C4-2B (cell line): ENCODE measurements at regions not wholly inside any gene's neighbourhood (a gene's known extent, or its start where the extent isn't known, plus 50 kb on each side); places are given as distances from the start of the nearest gene placed in this dataset.

Source experiments
- ZFX ChIP-seq: fragments of 450-650 bp; IDR thresholded peaks from 2 replicates; pipeline ENCODE4 v1.6.1; 2017
- TF ChIP-seq, protein P1 (sequence below): fragments of 450-650 bp; conservative IDR thresholded peaks from 2 replicates; pipeline ENCODE4 v1.5.1; 2017; ENCODE audit warnings: mild to moderate bottlenecking

DNA sequence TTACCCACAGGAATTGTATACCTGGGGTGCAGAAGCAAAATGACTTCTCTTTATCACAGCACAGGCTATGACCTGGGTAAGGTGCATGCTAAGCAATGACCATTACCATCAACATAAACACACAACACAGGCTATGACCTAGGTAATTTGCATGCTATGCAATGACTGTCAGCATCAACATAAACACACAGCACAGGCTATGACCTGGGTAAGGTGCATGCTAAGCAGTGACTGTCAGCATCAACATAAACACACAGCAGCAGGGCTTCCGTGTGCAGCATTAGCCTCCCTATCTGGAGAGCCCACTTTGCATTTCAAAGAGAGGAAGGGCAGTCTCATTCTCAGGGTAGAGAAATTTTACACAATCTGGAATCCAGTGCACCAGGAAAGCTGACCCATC is 583.0 kb downstream of the TMEM121 start:
- TF ChIP-seq, protein P1, sequence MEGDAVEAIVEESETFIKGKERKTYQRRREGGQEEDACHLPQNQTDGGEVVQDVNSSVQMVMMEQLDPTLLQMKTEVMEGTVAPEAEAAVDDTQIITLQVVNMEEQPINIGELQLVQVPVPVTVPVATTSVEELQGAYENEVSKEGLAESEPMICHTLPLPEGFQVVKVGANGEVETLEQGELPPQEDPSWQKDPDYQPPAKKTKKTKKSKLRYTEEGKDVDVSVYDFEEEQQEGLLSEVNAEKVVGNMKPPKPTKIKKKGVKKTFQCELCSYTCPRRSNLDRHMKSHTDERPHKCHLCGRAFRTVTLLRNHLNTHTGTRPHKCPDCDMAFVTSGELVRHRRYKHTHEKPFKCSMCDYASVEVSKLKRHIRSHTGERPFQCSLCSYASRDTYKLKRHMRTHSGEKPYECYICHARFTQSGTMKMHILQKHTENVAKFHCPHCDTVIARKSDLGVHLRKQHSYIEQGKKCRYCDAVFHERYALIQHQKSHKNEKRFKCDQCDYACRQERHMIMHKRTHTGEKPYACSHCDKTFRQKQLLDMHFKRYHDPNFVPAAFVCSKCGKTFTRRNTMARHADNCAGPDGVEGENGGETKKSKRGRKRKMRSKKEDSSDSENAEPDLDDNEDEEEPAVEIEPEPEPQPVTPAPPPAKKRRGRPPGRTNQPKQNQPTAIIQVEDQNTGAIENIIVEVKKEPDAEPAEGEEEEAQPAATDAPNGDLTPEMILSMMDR, result no peak
- TF ChIP-seq ZFX, result no peak
